ENCODE measurements at regions not wholly inside any gene's neighbourhood (a gene's known extent, or its start where the extent isn't known, plus 50 kb on each side); places are given as distances from the start of the nearest gene placed in this dataset.

DNA sequence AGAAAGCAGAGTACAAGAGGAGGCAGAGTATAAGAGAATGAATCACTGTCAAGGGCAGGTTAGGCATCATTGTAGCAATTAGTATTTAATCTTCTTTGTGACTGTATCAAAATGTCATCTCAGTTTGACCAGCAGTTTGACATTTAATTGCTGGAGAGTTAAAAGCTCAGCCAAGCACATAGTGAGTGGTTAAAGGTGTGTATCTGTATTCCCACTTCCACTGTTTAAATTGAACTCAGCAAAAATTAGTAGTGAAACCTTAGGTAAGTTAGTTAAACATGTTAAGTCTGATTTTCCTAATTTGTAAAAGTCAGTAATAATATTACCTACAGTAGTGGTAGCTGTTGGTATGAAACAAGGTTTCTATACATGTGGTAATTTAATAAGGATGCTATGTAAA, 296.4 kb upstream of the MBL2 start:
- no peak overlapping the region for H3K9ac ChIP-seq (ENCODE audit: low read depth, low read length)
- H3K27ac ChIP-seq (ENCODE audit: low read length), result no peak overlapping the region
- no peak for ATAC-seq (ENCODE audit: insufficient read depth, low read depth)
- no peak overlapping the region for H3K4me3 ChIP-seq (ENCODE audit: low read depth in 1 of 2, low read length in 2 of 2)
- H3K79me2 ChIP-seq (ENCODE audit: insufficient read depth, low read length), result no peaks in the 10 kb centered on the region
- H3K36me3 ChIP-seq (ENCODE audit: insufficient read depth, low read length), result no peaks in the 10 kb centered on the region
- H3K9me3 ChIP-seq (ENCODE audit: insufficient read depth, low read length, severe bottlenecking), result no peaks in the 10 kb centered on the region
- H3K27me3 ChIP-seq (ENCODE audit: insufficient read depth, low read length, poor library complexity), result no peaks in the 10 kb centered on the region
- TF ChIP-seq EZH2 (IDR thresholded peaks at IDR 0.05; ENCODE audit: borderline replicate concordance, low read depth, low read length, severe bottlenecking), result no peak
- TF ChIP-seq, protein P1, sequence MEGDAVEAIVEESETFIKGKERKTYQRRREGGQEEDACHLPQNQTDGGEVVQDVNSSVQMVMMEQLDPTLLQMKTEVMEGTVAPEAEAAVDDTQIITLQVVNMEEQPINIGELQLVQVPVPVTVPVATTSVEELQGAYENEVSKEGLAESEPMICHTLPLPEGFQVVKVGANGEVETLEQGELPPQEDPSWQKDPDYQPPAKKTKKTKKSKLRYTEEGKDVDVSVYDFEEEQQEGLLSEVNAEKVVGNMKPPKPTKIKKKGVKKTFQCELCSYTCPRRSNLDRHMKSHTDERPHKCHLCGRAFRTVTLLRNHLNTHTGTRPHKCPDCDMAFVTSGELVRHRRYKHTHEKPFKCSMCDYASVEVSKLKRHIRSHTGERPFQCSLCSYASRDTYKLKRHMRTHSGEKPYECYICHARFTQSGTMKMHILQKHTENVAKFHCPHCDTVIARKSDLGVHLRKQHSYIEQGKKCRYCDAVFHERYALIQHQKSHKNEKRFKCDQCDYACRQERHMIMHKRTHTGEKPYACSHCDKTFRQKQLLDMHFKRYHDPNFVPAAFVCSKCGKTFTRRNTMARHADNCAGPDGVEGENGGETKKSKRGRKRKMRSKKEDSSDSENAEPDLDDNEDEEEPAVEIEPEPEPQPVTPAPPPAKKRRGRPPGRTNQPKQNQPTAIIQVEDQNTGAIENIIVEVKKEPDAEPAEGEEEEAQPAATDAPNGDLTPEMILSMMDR (IDR thresholded peaks at IDR 0.05; ENCODE audit: borderline replicate concordance, extremely low read depth, low read length, poor library complexity, severe bottlenecking), result no peak
- H2AFZ ChIP-seq (ENCODE audit: low read depth, low read length), result no peak overlapping the region
- H3K4me1 ChIP-seq (ENCODE audit: insufficient read depth, low read length), result no peaks in the 10 kb centered on the region
- DNase-seq, result no peak
- H4K20me1 ChIP-seq (ENCODE audit: insufficient read depth, low read length), result no peaks in the 10 kb centered on the region
- H3K4me2 ChIP-seq (ENCODE audit: insufficient read depth, low read length), result no peak overlapping the region

DNA sequence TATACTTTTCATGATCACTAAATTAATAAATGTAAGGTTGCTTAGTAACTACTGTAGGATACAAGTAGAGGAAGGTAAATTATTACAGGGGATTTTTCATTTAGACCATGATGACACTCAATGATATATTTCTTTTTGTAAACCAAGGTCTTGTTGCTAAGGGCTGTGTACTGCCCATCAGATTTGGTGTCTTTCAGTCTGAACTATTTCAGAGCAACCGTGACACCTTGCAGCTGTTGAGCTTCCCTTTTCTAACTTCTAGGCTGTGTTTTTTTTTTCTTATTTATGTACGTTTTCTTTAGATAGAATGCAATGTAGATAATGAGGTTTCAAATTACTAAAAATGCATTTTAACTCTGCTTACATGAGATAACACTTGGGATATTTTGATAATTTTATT, 292.0 kb upstream of the MBL2 start:
- Histone ChIP-seq H3K79me2 (ENCODE audit: insufficient read depth, low read length) (no peaks in the 10 kb centered on the region), H3K9ac (ENCODE audit: low read depth, low read length) (no peak overlapping the region), H3K4me1 (ENCODE audit: insufficient read depth, low read length) (no peaks in the 10 kb centered on the region), H3K4me2 (ENCODE audit: insufficient read depth, low read length) (no peak overlapping the region), H3K27ac (ENCODE audit: low read length) (no peak overlapping the region), H4K20me1 (ENCODE audit: insufficient read depth, low read length) (no peaks in the 10 kb centered on the region), H3K36me3 (ENCODE audit: insufficient read depth, low read length) (no peaks in the 10 kb centered on the region), H3K27me3 (ENCODE audit: insufficient read depth, low read length, poor library complexity) (no peaks in the 10 kb centered on the region), H3K4me3 (ENCODE audit: low read depth in 1 of 2, low read length in 2 of 2) (no peak overlapping the region), H3K9me3 (ENCODE audit: insufficient read depth, low read length, severe bottlenecking) (no peaks in the 10 kb centered on the region), H2AFZ (ENCODE audit: low read depth, low read length) (no peak overlapping the region)
- no peak for ATAC-seq (ENCODE audit: insufficient read depth, low read depth)
- TF ChIP-seq, protein P1 (IDR thresholded peaks at IDR 0.05; ENCODE audit: borderline replicate concordance, extremely low read depth, low read length, poor library complexity, severe bottlenecking), result no peak
- no peak for TF ChIP-seq EZH2 (IDR thresholded peaks at IDR 0.05; ENCODE audit: borderline replicate concordance, low read depth, low read length, severe bottlenecking)
- no peak for DNase-seq

DNA sequence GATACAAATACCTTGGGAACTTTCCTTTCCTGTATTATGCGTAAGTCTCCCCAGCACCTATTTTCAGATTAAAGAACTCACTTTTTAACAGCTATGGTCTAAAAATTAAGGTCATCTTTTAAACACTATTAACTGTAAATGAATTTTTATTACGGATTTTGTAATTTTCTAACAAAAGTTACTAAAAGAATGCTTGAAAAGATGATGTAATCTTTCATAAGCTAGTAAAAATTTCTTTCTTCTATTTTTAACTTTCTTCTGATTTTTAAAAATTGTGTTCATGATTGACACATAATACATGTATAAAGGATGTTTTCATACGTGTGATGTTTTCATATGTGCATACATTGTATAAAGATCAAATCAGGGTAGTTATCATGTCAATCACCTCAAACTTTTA, 291.2 kb upstream of the MBL2 start:
- no peaks in the 10 kb centered on the region for H3K4me1 ChIP-seq (ENCODE audit: insufficient read depth, low read length)
- no peaks in the 10 kb centered on the region for H3K9me3 ChIP-seq (ENCODE audit: insufficient read depth, low read length, severe bottlenecking)
- ATAC-seq (ENCODE audit: insufficient read depth, low read depth), result no peak
- H3K4me2 ChIP-seq (ENCODE audit: insufficient read depth, low read length), result no peak overlapping the region
- H3K9ac ChIP-seq (ENCODE audit: low read depth, low read length), result no peak overlapping the region
- no peak for DNase-seq
- H4K20me1 ChIP-seq (ENCODE audit: insufficient read depth, low read length), result no peaks in the 10 kb centered on the region
- no peak overlapping the region for H2AFZ ChIP-seq (ENCODE audit: low read depth, low read length)
- H3K36me3 ChIP-seq (ENCODE audit: insufficient read depth, low read length), result no peaks in the 10 kb centered on the region
- TF ChIP-seq EZH2 (IDR thresholded peaks at IDR 0.05; ENCODE audit: borderline replicate concordance, low read depth, low read length, severe bottlenecking), result no peak
- TF ChIP-seq, protein P1 (IDR thresholded peaks at IDR 0.05; ENCODE audit: borderline replicate concordance, extremely low read depth, low read length, poor library complexity, severe bottlenecking), result no peak
- no peaks in the 10 kb centered on the region for H3K27me3 ChIP-seq (ENCODE audit: insufficient read depth, low read length, poor library complexity)
- H3K27ac ChIP-seq (ENCODE audit: low read length), result no peak overlapping the region
- H3K79me2 ChIP-seq (ENCODE audit: insufficient read depth, low read length), result no peaks in the 10 kb centered on the region
- H3K4me3 ChIP-seq (ENCODE audit: low read depth in 1 of 2, low read length in 2 of 2), result no peak overlapping the region
